ENCODE measurements at regions not wholly inside any gene's neighbourhood (a gene's known extent, or its start where the extent isn't known, plus 50 kb on each side); places are given as distances from the start of the nearest gene placed in this dataset.

GRCh38 chr12:63470161-63470560 is 198.1 kb downstream of the DPY19L2 start:
- no peak overlapping the region for H3K4me3 ChIP-seq (ENCODE audit: low read depth, low read length)
- DNase-seq (ENCODE audit: low read depth): no peak
- no peak for TF ChIP-seq CTCF (IDR thresholded peaks at IDR 0.05; ENCODE audit: insufficient read depth, low read length)

- DNase-seq (ENCODE audit: low read depth): no peak
- H3K4me3 ChIP-seq (ENCODE audit: low read depth, low read length): no peak overlapping the region
- no peak for TF ChIP-seq CTCF (IDR thresholded peaks at IDR 0.05; ENCODE audit: insufficient read depth, low read length)
Observed at GRCh38 chr12:63467951-63468350, 200.3 kb downstream of the DPY19L2 start.

- no peak for TF ChIP-seq CTCF (IDR thresholded peaks at IDR 0.05; ENCODE audit: insufficient read depth, low read length)
- no peak overlapping the region for H3K4me3 ChIP-seq (ENCODE audit: low read depth, low read length)
- no peak for DNase-seq (ENCODE audit: low read depth)
Observed at GRCh38 chr12:63457857-63458256, 210.4 kb downstream of the DPY19L2 start.

GRCh38 chr12:63457428-63457827 is 210.9 kb downstream of the DPY19L2 start:
- DNase-seq (ENCODE audit: low read depth): no peak
- TF ChIP-seq CTCF (IDR thresholded peaks at IDR 0.05; ENCODE audit: insufficient read depth, low read length): no peak
- no peak overlapping the region for H3K4me3 ChIP-seq (ENCODE audit: low read depth, low read length)

GRCh38 chr12:63450816-63451215 is 217.5 kb downstream of the DPY19L2 start:
- DNase-seq (ENCODE audit: low read depth): no peak
- TF ChIP-seq CTCF (IDR thresholded peaks at IDR 0.05; ENCODE audit: insufficient read depth, low read length): no peak

GRCh38 chr12:63450334-63450733 is 218.0 kb downstream of the DPY19L2 start:
- TF ChIP-seq CTCF (IDR thresholded peaks at IDR 0.05; ENCODE audit: insufficient read depth, low read length): no peak
- H3K4me3 ChIP-seq (ENCODE audit: low read depth, low read length): no peak overlapping the region
- no peak for DNase-seq (ENCODE audit: low read depth)

More at GRCh38 chr12:63450816-63451215, 217.5 kb downstream of the DPY19L2 start:
- no peak overlapping the region for H3K4me3 ChIP-seq (ENCODE audit: low read depth, low read length)

GRCh38 chr12:63445224-63445880 is 222.9 kb downstream of the DPY19L2 start:
- no peak overlapping the region for H3K4me3 ChIP-seq (ENCODE audit: low read depth, low read length)
- no peak for TF ChIP-seq CTCF (IDR thresholded peaks at IDR 0.05; ENCODE audit: insufficient read depth, low read length)
- no peak for DNase-seq (ENCODE audit: low read depth)

Data from fibroblast of the aortic adventitia (primary cell).